Naive thymus-derived CD8-positive, alpha-beta T cell (primary cell): ENCODE measurements at regions not wholly inside any gene's neighbourhood (a gene's known extent, or its start where the extent isn't known, plus 50 kb on each side); places are given as distances from the start of the nearest gene placed in this dataset.

ENCODE experiments used
- ATAC-seq, 2 donors: fragments of 150-1000 bp; cut with Tn5 transposase in 1 of 2; sonication (Bioruptor Pico), chemical (Tn5 transposase) in 1 of 2; 1 replicate in 1 of 2; 2 replicates in 1 of 2; pipeline ENCODE4 v1.10.0; 2021; ENCODE audit warnings: mild to moderate bottlenecking in 2 of 2, moderate library complexity in 2 of 2
- POLR2A ChIA-PET: fragments of 350-600 bp; sonication (Branson Sonifier 250); formaldehyde crosslinking; loops from one replicate; lab custom pipeline; 2021; ENCODE audit warnings: antibody characterized with exemption; lab: Charles Lee
- DNase-seq, 10 donors: peaks; one replicate each; pipeline versions ENCODE4 v3.0.0 to v3.0.0-alpha.2; 2020 to 2022
- H3K27ac Mint-ChIP-seq, 10 donors: one replicate each; pipeline ENCODE4 v1.8.0; 2020 to 2022; ENCODE audit warnings: mild to moderate bottlenecking in 10 of 10, mixed read lengths in 10 of 10, moderate library complexity in 4 of 10, inconsistent platforms in 1 of 10
- H3K27me3 Mint-ChIP-seq, 5 donors: one replicate each; pipeline ENCODE4 v1.8.0; 2021 to 2022; ENCODE audit warnings: mixed read lengths in 5 of 5
- H3K36me3 Mint-ChIP-seq, 3 donors: one replicate each; pipeline ENCODE4 v1.8.0; 2020 to 2022; ENCODE audit warnings: mixed read lengths in 3 of 3, mild to moderate bottlenecking in 2 of 3, inconsistent platforms in 1 of 3
- H3K4me1 Mint-ChIP-seq, 4 donors: one replicate each; pipeline ENCODE4 v1.8.0; 2021 to 2022; ENCODE audit warnings: mixed read lengths in 4 of 4
- H3K4me3 Mint-ChIP-seq, 10 donors: one replicate each; pipeline ENCODE4 v1.8.0; 2020 to 2022; ENCODE audit warnings: mild to moderate bottlenecking in 10 of 10, mixed read lengths in 10 of 10, moderate library complexity in 6 of 10, inconsistent platforms in 1 of 10
- H3K9me3 Mint-ChIP-seq, 9 donors: one replicate each; pipeline ENCODE4 v1.8.0; 2020 to 2022; ENCODE audit warnings: mixed read lengths in 9 of 9, mild to moderate bottlenecking in 3 of 9, inconsistent platforms in 1 of 9, moderate library complexity in 1 of 9

DNA sequence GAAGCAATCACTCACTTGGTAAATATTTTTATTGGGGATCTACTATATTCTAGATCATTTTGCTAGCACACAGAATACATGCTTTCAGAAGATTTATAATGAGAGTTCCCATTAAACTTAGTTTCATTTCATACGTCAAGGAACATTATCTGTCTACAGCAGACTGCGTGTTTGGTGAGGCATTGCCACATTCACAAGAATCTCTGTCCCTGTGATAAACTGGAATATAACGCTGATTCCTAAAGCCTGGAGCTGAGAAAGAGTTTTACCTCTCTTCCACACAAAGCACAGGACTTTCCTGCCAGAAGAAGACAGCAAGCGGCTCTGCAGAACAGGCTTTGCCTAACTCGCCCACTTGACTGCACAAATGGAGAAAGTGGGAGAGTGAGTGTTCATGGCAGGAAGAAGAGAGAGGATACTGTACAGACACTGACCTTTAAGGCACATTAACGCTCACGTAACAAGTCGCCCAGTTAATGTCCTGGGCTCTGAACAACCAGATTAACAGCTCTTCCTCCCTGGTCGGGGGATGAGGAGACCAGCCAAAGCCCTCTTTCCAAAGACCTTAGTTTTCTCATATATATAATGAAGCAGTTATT is 356.2 kb downstream of the GPD2 start:
- no peak for ATAC-seq
- no peaks in the 10 kb centered on the region for H3K36me3 Mint-ChIP-seq
- peaks cover 0 to 10% (median 1%) of the 10 kb centered on the region in 5 donors for H3K27me3 Mint-ChIP-seq
- H3K4me1 Mint-ChIP-seq, result no peaks in the 10 kb centered on the region
- POLR2A ChIA-PET, result no interaction called here
- DNase-seq, result no peak
- no peak overlapping the region for H3K4me3 Mint-ChIP-seq
- no peaks in the 10 kb centered on the region for H3K9me3 Mint-ChIP-seq
- no peak overlapping the region for H3K27ac Mint-ChIP-seq

DNA sequence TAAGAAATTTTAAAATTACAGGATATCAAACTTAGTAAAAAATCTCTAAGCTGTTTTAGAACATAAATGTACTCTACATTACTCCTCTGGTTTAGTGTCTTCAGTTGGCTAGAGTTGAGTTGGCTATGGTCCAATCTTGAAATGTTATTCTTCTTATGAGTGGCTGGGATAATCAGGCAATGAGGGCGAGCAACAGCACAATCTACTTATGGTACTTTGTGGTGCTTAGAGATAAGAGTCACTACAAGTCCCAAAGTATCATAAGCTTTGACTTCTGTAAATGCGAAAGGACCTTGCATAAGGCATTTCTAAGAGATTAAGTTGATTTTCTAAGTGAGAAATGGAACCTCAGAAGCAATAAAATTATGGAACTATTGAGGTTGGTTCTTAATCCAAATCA is 361.7 kb downstream of the GPD2 start:
- Mint-ChIP-seq H3K9me3 (no peaks in the 10 kb centered on the region), H3K4me1 (no peaks in the 10 kb centered on the region), H3K4me3 (no peak overlapping the region), H3K27me3 (peaks cover 0 to 5% (median under 1%) of the 10 kb centered on the region in 5 donors), H3K27ac (no peak overlapping the region), H3K36me3 (no peaks in the 10 kb centered on the region)
- POLR2A ChIA-PET, result no interaction called here
- DNase-seq (no peak), ATAC-seq (no peak)

DNA sequence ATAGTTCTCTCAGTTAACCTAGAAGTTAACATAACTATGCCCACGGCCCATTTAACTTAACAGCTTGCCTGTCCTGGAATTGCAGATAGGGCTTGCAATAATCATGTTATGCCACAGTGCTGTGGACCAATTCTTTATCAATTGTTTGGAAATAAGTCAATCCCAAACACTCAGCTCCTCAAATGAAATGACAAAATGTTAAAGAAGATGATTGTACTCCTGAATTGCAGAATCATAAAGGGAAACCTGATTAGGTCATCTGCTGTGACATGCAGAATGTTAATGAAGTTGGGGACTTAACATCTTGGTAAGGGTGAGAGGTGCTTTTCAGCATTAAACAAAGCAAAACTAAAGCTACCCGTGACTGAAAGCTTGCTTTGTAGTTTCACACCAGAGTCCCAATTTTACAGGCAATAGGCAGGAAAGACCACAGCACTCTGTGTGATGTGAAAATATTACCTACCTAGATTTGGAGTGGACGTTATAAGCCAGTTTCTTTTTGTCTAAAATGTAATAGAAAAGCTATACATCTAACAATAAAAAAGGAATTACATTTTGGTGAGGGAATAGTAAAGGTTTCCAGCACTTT is 364.0 kb downstream of the GPD2 start:
- POLR2A ChIA-PET, result no interaction called here
- ATAC-seq (no peak), DNase-seq (no peak)
- H3K27me3 Mint-ChIP-seq, result peaks cover 0 to 17% (median 5%) of the 10 kb centered on the region in 5 donors
- H3K4me1 Mint-ChIP-seq, result no peaks in the 10 kb centered on the region
- H3K4me3 Mint-ChIP-seq, result no peak overlapping the region
- no peak overlapping the region for H3K27ac Mint-ChIP-seq
- no peaks in the 10 kb centered on the region for H3K9me3 Mint-ChIP-seq
- no peaks in the 10 kb centered on the region for H3K36me3 Mint-ChIP-seq

GRCh38 chr2:156800781-156801361 is 364.7 kb downstream of the GPD2 start:
- POLR2A ChIA-PET, result no interaction called here
- Mint-ChIP-seq H3K36me3 (no peaks in the 10 kb centered on the region), H3K27ac (no peak overlapping the region), H3K4me3 (no peak overlapping the region), H3K27me3 (peaks cover 0 to 17% (median 6%) of the 10 kb centered on the region in 5 donors), H3K4me1 (no peaks in the 10 kb centered on the region), H3K9me3 (peaks cover 0 to 1% (median 0%) of the 10 kb centered on the region in 9 donors)
- ATAC-seq (no peak), DNase-seq (no peak)

- Mint-ChIP-seq H3K27me3 (peaks cover 0 to 17% (median 8%) of the 10 kb centered on the region in 5 donors), H3K27ac (no peak overlapping the region), H3K4me1 (no peaks in the 10 kb centered on the region), H3K9me3 (peaks cover 0 to 9% (median 0%) of the 10 kb centered on the region in 9 donors), H3K4me3 (no peak overlapping the region), H3K36me3 (no peaks in the 10 kb centered on the region)
- ATAC-seq, result no peak
- POLR2A ChIA-PET, result no interaction called here
- DNase-seq, result no peak
Measured at GRCh38 chr2:156803243-156803642, 367.1 kb downstream of the GPD2 start.

DNA sequence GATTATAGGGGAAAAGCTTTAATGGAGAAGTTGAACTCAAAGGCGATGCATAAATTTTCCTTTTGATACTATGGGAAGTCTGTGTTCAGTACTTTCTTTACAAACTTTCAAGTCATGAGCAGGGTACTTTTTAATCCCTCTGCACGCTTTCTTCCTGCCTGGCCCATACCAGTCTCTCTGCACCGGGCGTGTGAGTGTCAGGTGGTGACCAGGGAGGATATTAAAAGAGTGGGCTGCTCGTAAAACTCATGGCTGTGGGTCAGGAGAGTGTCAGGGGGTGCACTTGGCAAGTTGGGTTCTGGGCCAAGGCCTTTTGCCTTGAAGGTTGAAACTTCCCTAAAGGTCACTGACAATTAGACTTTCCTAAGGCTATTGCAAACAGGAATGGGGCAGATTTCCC is 367.8 kb downstream of the GPD2 start:
- Mint-ChIP-seq H3K36me3 (no peaks in the 10 kb centered on the region), H3K27ac (no peak overlapping the region), H3K4me3 (no peak overlapping the region), H3K9me3 (peaks cover 0 to 9% (median 0%) of the 10 kb centered on the region in 9 donors), H3K27me3 (peaks cover 0 to 18% (median 10%) of the 10 kb centered on the region in 5 donors), H3K4me1 (no peaks in the 10 kb centered on the region)
- POLR2A ChIA-PET, result no interaction called here
- ATAC-seq, result no peak
- no peak for DNase-seq

GRCh38 chr2:156810094-156810493 is 373.9 kb downstream of the GPD2 start:
- H3K36me3 Mint-ChIP-seq, result no peaks in the 10 kb centered on the region
- no peak for ATAC-seq

DNA sequence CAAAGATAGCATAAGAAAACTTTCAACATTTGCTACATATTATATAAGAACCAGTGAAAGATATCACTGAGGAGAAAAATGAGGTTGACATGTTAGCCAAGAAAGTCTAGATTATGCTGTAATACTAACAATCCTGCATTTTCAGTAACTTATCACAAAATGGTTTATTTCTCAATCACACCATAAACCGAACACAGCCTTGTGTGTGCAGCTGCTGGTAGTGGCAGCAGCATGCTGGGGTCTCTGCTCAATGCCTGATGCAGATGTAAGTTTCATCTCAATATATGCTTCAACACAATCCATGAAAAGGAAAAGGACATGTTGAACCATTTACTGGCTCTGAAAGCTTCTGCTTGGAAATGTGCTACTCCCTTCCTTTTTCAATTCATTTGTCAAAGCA is 376.3 kb downstream of the GPD2 start:
- H3K4me3 Mint-ChIP-seq, result no peak overlapping the region
- H3K27me3 Mint-ChIP-seq, result peaks cover 0 to 9% (median 0%) of the 10 kb centered on the region in 5 donors
- H3K36me3 Mint-ChIP-seq, result no peaks in the 10 kb centered on the region
- POLR2A ChIA-PET, result no interaction called here
- H3K9me3 Mint-ChIP-seq, result peaks cover 0 to 8% (median 0%) of the 10 kb centered on the region in 9 donors
- no peak overlapping the region for H3K27ac Mint-ChIP-seq
- no peak for ATAC-seq
- no peak for DNase-seq
- no peaks in the 10 kb centered on the region for H3K4me1 Mint-ChIP-seq

More at GRCh38 chr2:156810094-156810493, 373.9 kb downstream of the GPD2 start:
- DNase-seq, result no peak
- H3K9me3 Mint-ChIP-seq, result peaks cover 0 to 9% (median 0%) of the 10 kb centered on the region in 9 donors
- no peak overlapping the region for H3K4me3 Mint-ChIP-seq
- peaks cover 0 to 12% (median 0%) of the 10 kb centered on the region in 5 donors for H3K27me3 Mint-ChIP-seq
- POLR2A ChIA-PET, result no interaction called here
- no peaks in the 10 kb centered on the region for H3K4me1 Mint-ChIP-seq
- H3K27ac Mint-ChIP-seq, result no peak overlapping the region

GRCh38 chr2:156817430-156817829 is 381.3 kb downstream of the GPD2 start:
- peaks cover 0 to 4% (median 0%) of the 10 kb centered on the region in 5 donors for H3K27me3 Mint-ChIP-seq
- H3K27ac Mint-ChIP-seq, result no peak overlapping the region
- ATAC-seq, result no peak
- POLR2A ChIA-PET, result no interaction called here
- H3K9me3 Mint-ChIP-seq, result peaks cover 0 to 3% (median 0%) of the 10 kb centered on the region in 9 donors
- no peaks in the 10 kb centered on the region for H3K36me3 Mint-ChIP-seq
- H3K4me1 Mint-ChIP-seq, result peaks cover 0 to 3% (median 0%) of the 10 kb centered on the region in 4 donors
- H3K4me3 Mint-ChIP-seq, result no peak overlapping the region
- DNase-seq, result no peak

DNA sequence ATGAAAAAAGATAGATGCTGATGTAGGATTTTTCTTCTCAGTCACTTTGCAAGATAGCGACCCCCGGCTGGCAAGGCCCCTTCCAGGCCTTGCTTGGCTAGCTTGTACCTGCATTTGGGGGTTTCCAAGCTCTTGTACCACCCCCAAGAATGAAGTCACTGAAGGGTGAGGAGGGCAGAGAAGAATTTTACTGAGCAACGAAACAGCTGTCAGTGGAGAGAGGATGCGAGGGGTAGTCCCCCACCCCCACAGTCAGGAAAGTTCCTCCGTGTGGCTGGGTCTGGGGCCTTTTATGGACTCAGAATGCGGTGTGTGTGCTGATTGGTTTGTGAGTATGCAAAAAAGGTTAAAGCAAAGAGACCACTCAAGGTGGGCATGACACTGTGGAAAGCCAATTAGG is 382.0 kb downstream of the GPD2 start:
- Mint-ChIP-seq H3K36me3 (no peaks in the 10 kb centered on the region), H3K9me3 (peaks cover 0 to 3% (median 0%) of the 10 kb centered on the region in 9 donors), H3K4me3 (no peak overlapping the region), H3K27ac (peak overlapping the region in 1 of 10 donors; percentile 47), H3K4me1 (peaks cover 0 to 3% (median 0%) of the 10 kb centered on the region in 4 donors), H3K27me3 (peaks cover 0 to 4% (median 0%) of the 10 kb centered on the region in 5 donors)
- DNase-seq, result no peak
- POLR2A ChIA-PET, result no interaction called here
- no peak for ATAC-seq

DNA sequence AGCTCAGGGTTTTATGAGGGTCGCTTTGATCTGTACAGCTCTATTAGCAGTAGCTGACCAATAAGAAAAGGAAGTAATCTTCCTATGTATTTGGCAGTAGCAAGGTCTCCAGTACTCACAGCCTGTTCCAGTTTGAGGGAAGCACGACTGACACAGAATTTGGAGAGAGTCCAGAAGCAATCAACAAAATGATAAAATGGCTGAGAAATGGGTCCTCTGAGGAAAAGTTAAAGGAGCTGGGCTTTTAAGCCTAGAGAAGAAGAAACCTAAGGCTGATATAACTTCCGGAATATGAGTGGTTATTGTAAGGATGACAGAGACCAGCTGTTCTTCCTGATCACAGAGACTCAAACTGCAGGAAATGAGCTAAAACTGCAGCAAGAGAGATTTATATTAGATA is 382.8 kb downstream of the GPD2 start:
- ATAC-seq, result no peak
- peaks cover 0 to 3% (median 0%) of the 10 kb centered on the region in 9 donors for H3K9me3 Mint-ChIP-seq
- no peak overlapping the region for H3K4me3 Mint-ChIP-seq
- no peaks in the 10 kb centered on the region for H3K36me3 Mint-ChIP-seq
- H3K27me3 Mint-ChIP-seq, result peaks cover 0 to 4% (median 0%) of the 10 kb centered on the region in 5 donors
- no peak overlapping the region for H3K27ac Mint-ChIP-seq
- no peak for DNase-seq
- POLR2A ChIA-PET, result no interaction called here
- peaks cover 0 to 3% (median 0%) of the 10 kb centered on the region in 4 donors for H3K4me1 Mint-ChIP-seq

- peaks cover 0 to 11% (median 4%) of the 10 kb centered on the region in 9 donors for H3K9me3 Mint-ChIP-seq
- POLR2A ChIA-PET, result no interaction called here
- DNase-seq (no peak), ATAC-seq (no peak)
- H3K36me3 Mint-ChIP-seq, result no peaks in the 10 kb centered on the region
- H3K27ac Mint-ChIP-seq, result no peak overlapping the region
- no peaks in the 10 kb centered on the region for H3K4me1 Mint-ChIP-seq
- H3K4me3 Mint-ChIP-seq, result no peak overlapping the region
- peaks cover 0 to 3% (median 0%) of the 10 kb centered on the region in 5 donors for H3K27me3 Mint-ChIP-seq
Measured at GRCh38 chr2:156826341-156826933, 390.3 kb downstream of the GPD2 start.

DNA sequence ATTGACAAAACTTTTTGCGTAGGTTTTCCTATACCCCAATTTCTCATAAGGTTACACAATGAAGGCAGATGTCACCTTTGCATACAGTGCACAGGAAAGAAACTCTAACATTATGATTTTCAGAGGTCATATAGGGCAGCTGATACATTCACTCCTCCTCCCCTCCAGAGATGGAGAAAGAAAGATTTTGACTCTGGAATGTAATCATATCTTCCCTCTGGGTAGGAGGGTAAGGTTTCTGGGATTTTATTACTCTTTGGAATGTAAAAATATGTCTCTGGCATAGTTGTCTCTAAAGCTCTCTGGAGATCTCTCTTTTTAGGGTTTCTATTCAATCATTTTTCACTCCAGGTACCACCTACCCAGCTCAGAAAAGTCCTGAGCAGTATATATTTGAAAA is 398.3 kb downstream of the GPD2 start:
- POLR2A ChIA-PET, result no interaction called here
- Mint-ChIP-seq H3K27ac (no peak overlapping the region), H3K4me1 (no peaks in the 10 kb centered on the region), H3K9me3 (peaks cover 0 to 8% (median 0%) of the 10 kb centered on the region in 9 donors), H3K27me3 (peaks cover under 1 to 16% (median 6%) of the 10 kb centered on the region in 5 donors), H3K36me3 (peaks cover 0 to 5% (median 0%) of the 10 kb centered on the region in 3 donors), H3K4me3 (no peak overlapping the region)
- ATAC-seq (no peak), DNase-seq (no peak)
